Hepatocyte (in vitro differentiated cells): ENCODE measurements at regions not wholly inside any gene's neighbourhood (a gene's known extent, or its start where the extent isn't known, plus 50 kb on each side); places are given as distances from the start of the nearest gene placed in this dataset.

Source experiments
- DNase-seq: peaks from one replicate; pipeline ENCODE4 v3.0.0-alpha.2; 2016; ENCODE audit warnings: low spot score
- H2AFZ ChIP-seq: fragments of 200-600 bp; sonication (generic); 2 replicates; pipeline ENCODE4 v1.6.0; 2016; ENCODE audit warnings: antibody characterized with exemption, mild to moderate bottlenecking
- H3K27ac ChIP-seq: fragments of 200-600 bp; sonication (generic); 2 replicates; pipeline ENCODE4 v1.5.1; 2016; ENCODE audit warnings: mild to moderate bottlenecking
- H3K27me3 ChIP-seq: fragments of 200-600 bp; sonication (generic); 2 replicates; pipeline ENCODE4 v1.6.1; 2016
- H3K36me3 ChIP-seq: fragments of 200-600 bp; sonication (generic); replicated peaks from 2 replicates; pipeline ENCODE4 v1.5.1; 2016; ENCODE audit warnings: low read depth; ENCODE audit not compliant: insufficient read depth
- H3K4me1 ChIP-seq: fragments of 200-600 bp; sonication (generic); 2 replicates; pipeline ENCODE4 v1.5.1; 2016; ENCODE audit warnings: mild to moderate bottlenecking, moderate library complexity; ENCODE audit not compliant: insufficient read depth
- H3K4me2 ChIP-seq: fragments of 200-600 bp; sonication (generic); 2 replicates; pipeline ENCODE4 v1.6.0; 2016
- H3K4me3 ChIP-seq: fragments of 200-600 bp; sonication (generic); 2 replicates; pipeline ENCODE4 v1.5.1; 2016; ENCODE audit warnings: mild to moderate bottlenecking
- H3K79me2 ChIP-seq: fragments of 200-600 bp; sonication (generic); 2 replicates; pipeline ENCODE4 v1.6.0; 2017; ENCODE audit warnings: mild to moderate bottlenecking
- H3K9me2 ChIP-seq: fragments of 200-600 bp; sonication (generic); replicated peaks from 2 replicates; pipeline ENCODE4 v1.6.0; 2017; ENCODE audit warnings: mild to moderate bottlenecking; ENCODE audit not compliant: insufficient read depth
- H3K9me3 ChIP-seq: fragments of 200-600 bp; sonication (generic); 2 replicates; pipeline ENCODE4 v1.5.1; 2016; ENCODE audit warnings: low read depth, mild to moderate bottlenecking
- H4K20me1 ChIP-seq: fragments of 200-600 bp; sonication (generic); 2 replicates; pipeline ENCODE4 v1.6.0; 2016; ENCODE audit warnings: mild to moderate bottlenecking; ENCODE audit not compliant: insufficient read depth, poor library complexity, severe bottlenecking
- CTCF ChIP-seq: fragments of 200-600 bp; sonication (generic); IDR thresholded peaks from 2 replicates; pipeline ENCODE4 v1.5.1; 2016; ENCODE audit warnings: antibody characterized with exemption, mild to moderate bottlenecking; ENCODE audit not compliant: poor library complexity
- EZH2 ChIP-seq: fragments of 200-600 bp; sonication (generic); IDR thresholded peaks from 2 replicates; pipeline ENCODE4 v1.6.1; 2016; ENCODE audit warnings: antibody characterized with exemption, mild to moderate bottlenecking, borderline replicate concordance
- EZH2phosphoT487 ChIP-seq: fragments of 200-600 bp; sonication (generic); IDR thresholded peaks from one replicate; pipeline ENCODE4 v1.6.1; 2018; ENCODE audit warnings: antibody characterized with exemption, mild to moderate bottlenecking, low read depth, moderate library complexity; ENCODE audit not compliant: unreplicated experiment, severe bottlenecking
- WGBS: methylation state at CpG from one replicate; pipeline ENCODE4 v1.1.6; 2016; ENCODE audit warnings: low lambda C conversion rate; ENCODE audit errors: missing lambda C conversion rate; 5-methylcytosine and 5-hydroxymethylcytosine counted together

GRCh38 chr12:97753332-97753731, 290.7 kb downstream of the RMST start:
- Histone ChIP-seq H2AFZ (no peak overlapping the region), H3K9me3 (no peaks in the 10 kb centered on the region), H3K36me3 (no peaks in the 10 kb centered on the region), H3K4me1 (peaks cover 12% of the 10 kb centered on the region), H3K4me3 (no peak overlapping the region), H3K4me2 (no peak overlapping the region), H3K79me2 (no peaks in the 10 kb centered on the region), H4K20me1 (no peaks in the 10 kb centered on the region), H3K27me3 (no peaks in the 10 kb centered on the region), H3K27ac (no peak overlapping the region), H3K9me2 (no peaks in the 10 kb centered on the region)
- TF ChIP-seq EZH2 (no peak), EZH2phosphoT487 (no peak), CTCF (no peak)
- 81% methylated on average over 2 of the region's 2 CpGs for WGBS
- DNase-seq, result no peak

- WGBS, result 91% methylated on average over 3 of the region's 3 CpGs
- H3K4me1 ChIP-seq, result peaks cover 10% of the 10 kb centered on the region
Observed at GRCh38 chr12:97754306-97754705, 291.7 kb downstream of the RMST start.

GRCh38 chr12:97756066-97756666, 293.6 kb downstream of the RMST start:
- H3K4me2 ChIP-seq, result peak overlapping the region; percentile 23
- DNase-seq, result peak; percentile 32
- 46% methylated on average over 10 of the region's 10 CpGs for WGBS

More at GRCh38 chr12:97754306-97754705, 291.7 kb downstream of the RMST start:
- no peaks in the 10 kb centered on the region for H4K20me1 ChIP-seq
- no peak overlapping the region for H2AFZ ChIP-seq
- TF ChIP-seq EZH2phosphoT487, result no peak
- no peak for TF ChIP-seq EZH2
- no peak for TF ChIP-seq CTCF
- no peak for DNase-seq
- H3K9me2 ChIP-seq, result no peaks in the 10 kb centered on the region
- H3K9me3 ChIP-seq, result no peaks in the 10 kb centered on the region
- no peak overlapping the region for H3K4me3 ChIP-seq
- H3K36me3 ChIP-seq, result no peaks in the 10 kb centered on the region
- H3K4me2 ChIP-seq, result no peak overlapping the region
- no peak overlapping the region for H3K27ac ChIP-seq
- no peaks in the 10 kb centered on the region for H3K79me2 ChIP-seq
- H3K27me3 ChIP-seq, result no peaks in the 10 kb centered on the region

More at GRCh38 chr12:97756066-97756666, 293.6 kb downstream of the RMST start:
- Histone ChIP-seq H3K36me3 (no peaks in the 10 kb centered on the region), H4K20me1 (no peaks in the 10 kb centered on the region), H3K9me3 (no peaks in the 10 kb centered on the region), H3K27ac (no peak overlapping the region), H3K9me2 (no peaks in the 10 kb centered on the region), H3K4me1 (peaks cover 10% of the 10 kb centered on the region), H3K27me3 (no peaks in the 10 kb centered on the region), H2AFZ (no peak overlapping the region), H3K4me3 (no peak overlapping the region), H3K79me2 (no peaks in the 10 kb centered on the region)
- TF ChIP-seq EZH2, result no peak
- no peak for TF ChIP-seq EZH2phosphoT487
- TF ChIP-seq CTCF, result no peak
